CD4-positive, alpha-beta T cell (primary cell): ENCODE measurements at regions not wholly inside any gene's neighbourhood (a gene's known extent, or its start where the extent isn't known, plus 50 kb on each side); places are given as distances from the start of the nearest gene placed in this dataset.

Experiments
- ATAC-seq: fragments of 200-7000 bp; cut with Tn5 transposase; one replicate; pipeline ENCODE4 v1.10.0; 2022; ENCODE audit warnings: mild to moderate bottlenecking; ENCODE audit not compliant: poor library complexity
- CTCF ChIA-PET: fragments of 350-600 bp; sonication (Branson Sonifier 250); formaldehyde crosslinking; loops from one replicate; lab custom pipeline; 2021; ENCODE audit warnings: antibody characterized with exemption, inconsistent platforms; lab: Charles Lee
- POLR2A ChIA-PET: fragments of 350-600 bp; sonication (Branson Sonifier 250); formaldehyde crosslinking; loops from one replicate; lab custom pipeline; 2021; ENCODE audit warnings: antibody characterized with exemption, inconsistent platforms; lab: Charles Lee
- DNase-seq, 14 experiments: peaks; one replicate each; pipeline ENCODE4 v3.0.0-alpha.2; 2013 to 2020; ENCODE audit warnings: mixed read lengths in 2 of 14
- H3K27ac ChIP-seq, 2 donors: one replicate each; pipeline versions ENCODE4 v1.5.1 to v1.7.0; 2013; ENCODE audit warnings: low read length in 2 of 2, low read depth in 1 of 2, mild to moderate bottlenecking in 1 of 2
- H3K27me3 ChIP-seq, 2 experiments: 1 replicate in 1 of 2; 2 replicates in 1 of 2; pipeline versions ENCODE4 v1.6.1 to v1.7.0; 2013; ENCODE audit warnings: low read length in 2 of 2, control low read depth in 1 of 2, mild to moderate bottlenecking in 1 of 2, moderate library complexity in 1 of 2; ENCODE audit not compliant: insufficient read depth in 2 of 2, control insufficient read depth in 1 of 2
- H3K36me3 ChIP-seq: one replicate; pipeline ENCODE4 v1.6.1; 2013; ENCODE audit warnings: low read length, control low read depth; ENCODE audit not compliant: insufficient read depth
- H3K4me1 ChIP-seq: one replicate; pipeline ENCODE4 v1.6.1; 2013; ENCODE audit warnings: low read length, control low read depth; ENCODE audit not compliant: insufficient read depth
- H3K4me3 ChIP-seq: one replicate; pipeline ENCODE4 v1.5.1; 2013; ENCODE audit warnings: mild to moderate bottlenecking, low read length, moderate library complexity
- H3K9me3 ChIP-seq, 2 experiments: 1 replicate in 1 of 2; 2 replicates in 1 of 2; pipeline versions ENCODE4 v1.6.1 to v1.7.0; 2013; ENCODE audit warnings: low read length in 2 of 2, mild to moderate bottlenecking in 2 of 2, control low read depth in 1 of 2, moderate library complexity in 1 of 2; ENCODE audit not compliant: control insufficient read depth in 1 of 2, insufficient read depth in 1 of 2
- H3K27ac Mint-ChIP-seq: one replicate; pipeline ENCODE4 v1.8.0; 2020; ENCODE audit warnings: mixed read lengths
- H3K27me3 Mint-ChIP-seq: one replicate; pipeline ENCODE4 v1.8.0; 2021; ENCODE audit warnings: mixed read lengths
- H3K36me3 Mint-ChIP-seq: one replicate; pipeline ENCODE4 v1.8.0; 2021; ENCODE audit warnings: low read depth, mixed read lengths
- H3K4me1 Mint-ChIP-seq: one replicate; pipeline ENCODE4 v1.8.0; 2021; ENCODE audit warnings: low read depth, mixed read lengths
- H3K4me3 Mint-ChIP-seq: one replicate; pipeline ENCODE4 v1.8.0; 2020; ENCODE audit warnings: mild to moderate bottlenecking, mixed read lengths
- H3K9me3 Mint-ChIP-seq: one replicate; pipeline ENCODE4 v1.8.0; 2020; ENCODE audit warnings: mixed read lengths
- intact Hi-C, 2 experiments: fragments of 100-400 bp; cut with DNase I in 1 of 2; cut with micrococcal nuclease in 1 of 2; formaldehyde crosslinking; loops; one replicate each; pipeline versions ENCODE4 v1.15.1 to v1.9.0; 2023 to 2025; cut with DNase I, micrococcal nuclease
- TF ChIP-seq, protein P1 (sequence below): fragments of 200-600 bp; IDR thresholded peaks from one replicate; pipeline ENCODE4 v1.8.0; 2022; ENCODE audit warnings: antibody characterized with exemption, mild to moderate bottlenecking

DNA sequence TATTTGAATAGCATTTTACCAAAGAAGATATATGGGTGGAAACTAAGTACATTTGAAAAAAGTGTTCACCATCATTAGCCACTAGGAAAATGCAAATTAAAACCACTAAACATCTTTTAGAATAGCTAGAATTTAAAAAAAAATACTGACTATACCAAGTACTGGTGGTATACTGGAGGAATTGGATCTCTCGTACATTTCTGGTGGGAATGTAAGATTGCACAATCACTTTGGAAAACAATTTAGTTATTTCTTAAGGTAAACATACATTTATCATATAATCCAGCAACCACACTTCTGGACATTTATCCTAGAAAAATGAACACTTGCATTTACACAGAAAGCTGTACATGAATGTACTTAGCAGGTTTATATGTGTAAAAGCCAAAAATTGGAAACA lies 303.5 kb downstream of the MID1IP1 start:
- CTCF ChIA-PET, result no interaction called here
- intact Hi-C loops, result no loop called here
- no peak for DNase-seq
- no peaks in the 10 kb centered on the region for H3K36me3 ChIP-seq
- no peaks in the 10 kb centered on the region for H3K9me3 ChIP-seq
- TF ChIP-seq, protein P1, sequence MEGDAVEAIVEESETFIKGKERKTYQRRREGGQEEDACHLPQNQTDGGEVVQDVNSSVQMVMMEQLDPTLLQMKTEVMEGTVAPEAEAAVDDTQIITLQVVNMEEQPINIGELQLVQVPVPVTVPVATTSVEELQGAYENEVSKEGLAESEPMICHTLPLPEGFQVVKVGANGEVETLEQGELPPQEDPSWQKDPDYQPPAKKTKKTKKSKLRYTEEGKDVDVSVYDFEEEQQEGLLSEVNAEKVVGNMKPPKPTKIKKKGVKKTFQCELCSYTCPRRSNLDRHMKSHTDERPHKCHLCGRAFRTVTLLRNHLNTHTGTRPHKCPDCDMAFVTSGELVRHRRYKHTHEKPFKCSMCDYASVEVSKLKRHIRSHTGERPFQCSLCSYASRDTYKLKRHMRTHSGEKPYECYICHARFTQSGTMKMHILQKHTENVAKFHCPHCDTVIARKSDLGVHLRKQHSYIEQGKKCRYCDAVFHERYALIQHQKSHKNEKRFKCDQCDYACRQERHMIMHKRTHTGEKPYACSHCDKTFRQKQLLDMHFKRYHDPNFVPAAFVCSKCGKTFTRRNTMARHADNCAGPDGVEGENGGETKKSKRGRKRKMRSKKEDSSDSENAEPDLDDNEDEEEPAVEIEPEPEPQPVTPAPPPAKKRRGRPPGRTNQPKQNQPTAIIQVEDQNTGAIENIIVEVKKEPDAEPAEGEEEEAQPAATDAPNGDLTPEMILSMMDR, result no peak
- no peak overlapping the region for H3K4me3 ChIP-seq
- Mint-ChIP-seq H3K4me3 (no peak overlapping the region), H3K36me3 (no peaks in the 10 kb centered on the region), H3K27ac (no peak overlapping the region), H3K27me3 (no peaks in the 10 kb centered on the region), H3K9me3 (no peaks in the 10 kb centered on the region), H3K4me1 (no peaks in the 10 kb centered on the region)
- H3K27me3 ChIP-seq, result no peaks in the 10 kb centered on the region
- POLR2A ChIA-PET, result no interaction called here
- H3K4me1 ChIP-seq, result no peaks in the 10 kb centered on the region
- H3K27ac ChIP-seq, result no peak overlapping the region
- ATAC-seq, result no peak

DNA sequence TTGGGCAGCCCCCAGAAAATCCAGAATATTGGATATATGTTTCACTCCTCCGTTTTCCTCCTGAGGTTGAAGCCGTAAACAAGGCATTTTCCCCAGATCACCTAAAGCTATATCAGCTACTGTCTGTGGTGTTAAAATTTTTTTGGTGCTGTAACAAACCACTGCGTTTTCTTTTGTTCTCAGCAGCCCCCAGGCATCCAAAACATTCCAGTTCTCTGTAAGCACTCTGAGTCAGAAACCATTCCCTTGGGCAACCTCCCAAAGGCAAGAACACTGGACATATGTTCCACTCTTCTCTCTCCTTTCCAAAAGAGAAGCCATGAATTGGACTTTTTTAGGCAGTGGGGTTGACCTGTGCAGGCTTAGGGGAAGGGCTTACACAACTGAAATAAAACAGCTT lies 310.9 kb downstream of the MID1IP1 start:
- CTCF ChIA-PET, result no interaction called here
- H3K36me3 ChIP-seq, result no peaks in the 10 kb centered on the region

DNA sequence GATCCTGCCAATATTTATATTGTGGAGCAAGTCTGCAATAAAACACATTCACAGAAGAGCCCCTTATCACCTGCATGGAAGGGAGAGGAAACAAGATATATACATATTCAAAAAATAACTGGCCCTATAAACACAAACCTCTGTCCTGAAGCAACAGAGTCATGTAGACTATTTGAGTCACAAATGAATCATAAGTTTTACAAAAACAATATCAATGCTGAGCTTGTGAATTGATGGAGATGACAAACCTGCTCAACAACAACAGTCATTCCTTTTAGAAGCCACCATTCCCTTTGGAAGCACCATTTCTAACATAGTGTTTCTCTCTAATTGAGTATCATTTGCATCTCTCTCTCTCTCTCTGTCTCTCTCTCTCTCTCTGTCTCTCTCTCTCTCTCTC lies 313.9 kb downstream of the MID1IP1 start:
- Mint-ChIP-seq H3K4me3 (no peak overlapping the region), H3K27me3 (peaks cover 8% of the 10 kb centered on the region), H3K9me3 (no peaks in the 10 kb centered on the region), H3K4me1 (no peaks in the 10 kb centered on the region), H3K27ac (no peak overlapping the region), H3K36me3 (no peaks in the 10 kb centered on the region)
- POLR2A ChIA-PET, result no interaction called here
- no peaks in the 10 kb centered on the region for H3K27me3 ChIP-seq
- DNase-seq, result no peak
- H3K4me3 ChIP-seq, result no peak overlapping the region
- no peak for ATAC-seq
- no peaks in the 10 kb centered on the region for H3K36me3 ChIP-seq
- CTCF ChIA-PET, result interaction anchor here (1.1 kb wide), 1 partner anchor 10 kb away, joined by 3 read pairs; no protein-coding TSS in a partner anchor
- no peak overlapping the region for H3K27ac ChIP-seq
- peaks cover 0 to 9% of the 10 kb centered on the region in 2 experiments for H3K9me3 ChIP-seq
- TF ChIP-seq, protein P1, result no peak
- intact Hi-C loops, result no loop called here
- H3K4me1 ChIP-seq, result no peaks in the 10 kb centered on the region

More for the DNA sequence above, 310.9 kb downstream of the MID1IP1 start:
- no peak overlapping the region for H3K4me3 ChIP-seq
- H3K4me1 ChIP-seq, result no peaks in the 10 kb centered on the region
- H3K27ac ChIP-seq, result no peak overlapping the region
- no peak for ATAC-seq
- H3K27me3 ChIP-seq, result no peaks in the 10 kb centered on the region
- DNase-seq, result no peak
- no peaks in the 10 kb centered on the region for H3K4me1 Mint-ChIP-seq
- intact Hi-C loops, result no loop called here
- peaks cover 4% of the 10 kb centered on the region for H3K27me3 Mint-ChIP-seq
- H3K4me3 Mint-ChIP-seq, result no peak overlapping the region
- peaks cover 0 to 9% of the 10 kb centered on the region in 2 experiments for H3K9me3 ChIP-seq
- H3K36me3 Mint-ChIP-seq, result no peaks in the 10 kb centered on the region
- H3K27ac Mint-ChIP-seq, result no peak overlapping the region
- POLR2A ChIA-PET, result no interaction called here
- TF ChIP-seq, protein P1, result no peak
- H3K9me3 Mint-ChIP-seq, result no peaks in the 10 kb centered on the region
